Mammary epithelial cell (primary cell): ENCODE measurements at regions not wholly inside any gene's neighbourhood (a gene's known extent, or its start where the extent isn't known, plus 50 kb on each side); places are given as distances from the start of the nearest gene placed in this dataset.

Source experiments
- EZH2 ChIP-seq: IDR thresholded peaks from 2 replicates; pipeline ENCODE4 v1.6.1; 2012; ENCODE audit warnings: low read length, inconsistent platforms, borderline replicate concordance
- TF ChIP-seq, protein P1 (sequence below), 2 donors: IDR thresholded peaks in 1 of 2; conservative IDR thresholded peaks in 1 of 2; 2 replicates each; pipeline ENCODE4 v1.5.1; 2011 to 2012; ENCODE audit warnings: inconsistent platforms in 2 of 2, low read length in 2 of 2, mild to moderate bottlenecking in 2 of 2, control low read depth in 1 of 2, low read depth in 1 of 2; ENCODE audit not compliant: insufficient read depth in 1 of 2; ENCODE audit errors: extremely low read depth in 1 of 2

DNA sequence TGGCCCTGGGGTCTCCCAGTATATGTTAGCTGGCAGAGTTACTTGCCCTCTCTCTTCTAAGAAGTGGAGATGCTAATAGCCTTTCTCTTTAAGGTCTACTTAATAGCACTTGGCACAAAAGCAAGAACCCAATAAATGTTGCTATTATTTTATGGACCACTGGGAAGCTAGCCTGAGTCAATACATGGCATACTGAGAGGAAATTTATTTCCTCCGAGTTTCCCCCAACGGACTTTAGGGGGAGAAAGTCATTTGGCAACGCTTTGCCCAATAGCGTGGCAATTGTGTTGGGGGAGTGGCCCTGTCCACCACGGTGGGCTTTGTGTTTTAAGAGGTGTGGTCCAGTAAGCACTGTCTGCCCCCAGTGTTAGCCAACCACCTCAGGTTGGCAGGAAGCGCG, 87.4 kb upstream of the SMNDC1 start:
- TF ChIP-seq, protein P1, sequence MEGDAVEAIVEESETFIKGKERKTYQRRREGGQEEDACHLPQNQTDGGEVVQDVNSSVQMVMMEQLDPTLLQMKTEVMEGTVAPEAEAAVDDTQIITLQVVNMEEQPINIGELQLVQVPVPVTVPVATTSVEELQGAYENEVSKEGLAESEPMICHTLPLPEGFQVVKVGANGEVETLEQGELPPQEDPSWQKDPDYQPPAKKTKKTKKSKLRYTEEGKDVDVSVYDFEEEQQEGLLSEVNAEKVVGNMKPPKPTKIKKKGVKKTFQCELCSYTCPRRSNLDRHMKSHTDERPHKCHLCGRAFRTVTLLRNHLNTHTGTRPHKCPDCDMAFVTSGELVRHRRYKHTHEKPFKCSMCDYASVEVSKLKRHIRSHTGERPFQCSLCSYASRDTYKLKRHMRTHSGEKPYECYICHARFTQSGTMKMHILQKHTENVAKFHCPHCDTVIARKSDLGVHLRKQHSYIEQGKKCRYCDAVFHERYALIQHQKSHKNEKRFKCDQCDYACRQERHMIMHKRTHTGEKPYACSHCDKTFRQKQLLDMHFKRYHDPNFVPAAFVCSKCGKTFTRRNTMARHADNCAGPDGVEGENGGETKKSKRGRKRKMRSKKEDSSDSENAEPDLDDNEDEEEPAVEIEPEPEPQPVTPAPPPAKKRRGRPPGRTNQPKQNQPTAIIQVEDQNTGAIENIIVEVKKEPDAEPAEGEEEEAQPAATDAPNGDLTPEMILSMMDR (conservative IDR thresholded peaks at IDR 0.05 in 1 of 2, IDR thresholded peaks at IDR 0.05 in 1 of 2; ENCODE audit: extremely low read depth in 1 of 2, insufficient read depth in 1 of 2, low read depth in 1 of 2, low read length in 2 of 2) = no peak
- no peak for TF ChIP-seq EZH2
